ENCODE measurements at regions not wholly inside any gene's neighbourhood (a gene's known extent, or its start where the extent isn't known, plus 50 kb on each side); places are given as distances from the start of the nearest gene placed in this dataset.

DNA sequence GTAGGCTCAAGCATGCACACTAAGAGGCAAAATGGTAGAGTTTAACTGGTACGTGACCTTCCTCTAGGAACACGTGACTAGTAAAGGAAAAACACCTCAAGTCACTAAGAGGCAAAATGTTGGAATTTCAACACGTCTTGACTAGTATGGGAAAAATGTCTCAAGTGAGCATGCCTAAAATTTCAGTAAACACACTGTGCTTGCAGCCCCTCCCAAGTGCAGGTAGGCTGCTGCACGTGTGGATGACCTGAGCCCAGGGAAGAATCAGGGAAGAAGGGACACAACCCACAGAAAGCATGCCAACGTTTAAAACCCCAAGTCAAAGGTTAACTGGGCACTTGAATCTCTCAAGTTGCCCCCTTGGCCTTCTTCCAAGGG lies 162.2 kb downstream of the TENT5A start:
- TF ChIP-seq, protein P1, sequence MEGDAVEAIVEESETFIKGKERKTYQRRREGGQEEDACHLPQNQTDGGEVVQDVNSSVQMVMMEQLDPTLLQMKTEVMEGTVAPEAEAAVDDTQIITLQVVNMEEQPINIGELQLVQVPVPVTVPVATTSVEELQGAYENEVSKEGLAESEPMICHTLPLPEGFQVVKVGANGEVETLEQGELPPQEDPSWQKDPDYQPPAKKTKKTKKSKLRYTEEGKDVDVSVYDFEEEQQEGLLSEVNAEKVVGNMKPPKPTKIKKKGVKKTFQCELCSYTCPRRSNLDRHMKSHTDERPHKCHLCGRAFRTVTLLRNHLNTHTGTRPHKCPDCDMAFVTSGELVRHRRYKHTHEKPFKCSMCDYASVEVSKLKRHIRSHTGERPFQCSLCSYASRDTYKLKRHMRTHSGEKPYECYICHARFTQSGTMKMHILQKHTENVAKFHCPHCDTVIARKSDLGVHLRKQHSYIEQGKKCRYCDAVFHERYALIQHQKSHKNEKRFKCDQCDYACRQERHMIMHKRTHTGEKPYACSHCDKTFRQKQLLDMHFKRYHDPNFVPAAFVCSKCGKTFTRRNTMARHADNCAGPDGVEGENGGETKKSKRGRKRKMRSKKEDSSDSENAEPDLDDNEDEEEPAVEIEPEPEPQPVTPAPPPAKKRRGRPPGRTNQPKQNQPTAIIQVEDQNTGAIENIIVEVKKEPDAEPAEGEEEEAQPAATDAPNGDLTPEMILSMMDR (IDR thresholded peaks at IDR 0.05): no peak
- no peak for TF ChIP-seq SIN3A (IDR thresholded peaks at IDR 0.05; ENCODE audit: borderline replicate concordance, insufficient read depth, low read depth, low read length)
